ENCODE measurements at regions not wholly inside any gene's neighbourhood (a gene's known extent, or its start where the extent isn't known, plus 50 kb on each side); places are given as distances from the start of the nearest gene placed in this dataset.
"Not testable (repeated sequence)": the region's sequence is repeated elsewhere in the genome, so short reads cannot be mapped to it uniquely, and the experiment has no call there.

- no peaks in the 10 kb centered on the region for H3K79me2 ChIP-seq (ENCODE audit: insufficient read depth, low read length)
- H3K36me3 ChIP-seq (ENCODE audit: insufficient read depth, low read length) = no peaks in the 10 kb centered on the region
- TF ChIP-seq EZH2phosphoT487 (IDR thresholded peaks at IDR 0.05; ENCODE audit: borderline replicate concordance) (no peak), CTCF (conservative IDR thresholded peaks at IDR 0.05; ENCODE audit: low read length) (no peak)
- no peaks in the 10 kb centered on the region for H3K9me3 ChIP-seq (ENCODE audit: insufficient read depth, low read depth, low read length)
- no peaks in the 10 kb centered on the region for H3K9me2 ChIP-seq (replicated peaks; ENCODE audit: low read depth, low read length)
- H3K9ac ChIP-seq (ENCODE audit: low read depth, low read length, poor library complexity, severe bottlenecking) = no peak overlapping the region
- no peaks in the 10 kb centered on the region for H4K20me1 ChIP-seq (ENCODE audit: insufficient read depth, low read length, poor library complexity, severe bottlenecking)
- no peak overlapping the region for H3K4me3 ChIP-seq (ENCODE audit: low read length, poor library complexity, severe bottlenecking)
- no peaks in the 10 kb centered on the region for H3K4me1 ChIP-seq (ENCODE audit: insufficient read depth, low read length, poor library complexity, severe bottlenecking)
- H3F3A ChIP-seq (ENCODE audit: low read depth) = no peaks in the 10 kb centered on the region
- H3K27me3 ChIP-seq (ENCODE audit: insufficient read depth, low read length, poor library complexity, severe bottlenecking) = no peaks in the 10 kb centered on the region
- H2AFZ ChIP-seq (ENCODE audit: low read length) = no peak overlapping the region
- H3K4me2 ChIP-seq (ENCODE audit: low read depth, low read length, poor library complexity, severe bottlenecking) = no peak overlapping the region
Measured at GRCh38 chr10:36465604-36466379, 659.6 kb upstream of the ANKRD30A start.

GRCh38 chr10:36464291-36464690 lies 661.1 kb upstream of the ANKRD30A start:
- Histone ChIP-seq H3K9me3 (ENCODE audit: insufficient read depth, low read depth, low read length) (no peaks in the 10 kb centered on the region), H3K9me2 (replicated peaks; ENCODE audit: low read depth, low read length) (no peaks in the 10 kb centered on the region), H3F3A (ENCODE audit: low read depth) (no peaks in the 10 kb centered on the region), H3K79me2 (ENCODE audit: insufficient read depth, low read length) (no peaks in the 10 kb centered on the region), H3K27me3 (ENCODE audit: insufficient read depth, low read length, poor library complexity, severe bottlenecking) (no peaks in the 10 kb centered on the region), H4K20me1 (ENCODE audit: insufficient read depth, low read length, poor library complexity, severe bottlenecking) (no peaks in the 10 kb centered on the region), H3K4me3 (ENCODE audit: low read length, poor library complexity, severe bottlenecking) (no peak overlapping the region), H3K9ac (ENCODE audit: low read depth, low read length, poor library complexity, severe bottlenecking) (no peak overlapping the region), H3K36me3 (ENCODE audit: insufficient read depth, low read length) (no peaks in the 10 kb centered on the region), H3K4me1 (ENCODE audit: insufficient read depth, low read length, poor library complexity, severe bottlenecking) (no peaks in the 10 kb centered on the region), H2AFZ (ENCODE audit: low read length) (no peak overlapping the region), H3K4me2 (ENCODE audit: low read depth, low read length, poor library complexity, severe bottlenecking) (no peak overlapping the region)
- TF ChIP-seq EZH2phosphoT487 (IDR thresholded peaks at IDR 0.05; ENCODE audit: borderline replicate concordance) = no peak
- TF ChIP-seq CTCF (conservative IDR thresholded peaks at IDR 0.05; ENCODE audit: low read length) = no peak

GRCh38 chr10:36463390-36463789 lies 662.0 kb upstream of the ANKRD30A start:
- Histone ChIP-seq H3K4me2 (ENCODE audit: low read depth, low read length, poor library complexity, severe bottlenecking) (no peak overlapping the region), H3K9me2 (replicated peaks; ENCODE audit: low read depth, low read length) (no peaks in the 10 kb centered on the region), H2AFZ (ENCODE audit: low read length) (no peak overlapping the region), H3K4me1 (ENCODE audit: insufficient read depth, low read length, poor library complexity, severe bottlenecking) (no peaks in the 10 kb centered on the region), H3K36me3 (ENCODE audit: insufficient read depth, low read length) (no peaks in the 10 kb centered on the region), H3K27me3 (ENCODE audit: insufficient read depth, low read length, poor library complexity, severe bottlenecking) (no peaks in the 10 kb centered on the region), H3K79me2 (ENCODE audit: insufficient read depth, low read length) (no peaks in the 10 kb centered on the region), H3K9me3 (ENCODE audit: insufficient read depth, low read depth, low read length) (no peaks in the 10 kb centered on the region), H3K9ac (ENCODE audit: low read depth, low read length, poor library complexity, severe bottlenecking) (no peak overlapping the region), H4K20me1 (ENCODE audit: insufficient read depth, low read length, poor library complexity, severe bottlenecking) (no peaks in the 10 kb centered on the region), H3K4me3 (ENCODE audit: low read length, poor library complexity, severe bottlenecking) (no peak overlapping the region), H3F3A (ENCODE audit: low read depth) (no peaks in the 10 kb centered on the region)
- no peak for TF ChIP-seq EZH2phosphoT487 (IDR thresholded peaks at IDR 0.05; ENCODE audit: borderline replicate concordance)

- Histone ChIP-seq H3K4me1 (ENCODE audit: insufficient read depth, low read length, poor library complexity, severe bottlenecking) (no peaks in the 10 kb centered on the region), H3K9me2 (replicated peaks; ENCODE audit: low read depth, low read length) (no peaks in the 10 kb centered on the region), H3K9me3 (ENCODE audit: insufficient read depth, low read depth, low read length) (no peaks in the 10 kb centered on the region), H4K20me1 (ENCODE audit: insufficient read depth, low read length, poor library complexity, severe bottlenecking) (no peaks in the 10 kb centered on the region), H3K27me3 (ENCODE audit: insufficient read depth, low read length, poor library complexity, severe bottlenecking) (no peaks in the 10 kb centered on the region), H3K79me2 (ENCODE audit: insufficient read depth, low read length) (no peaks in the 10 kb centered on the region), H3F3A (ENCODE audit: low read depth) (no peaks in the 10 kb centered on the region), H3K4me3 (ENCODE audit: low read length, poor library complexity, severe bottlenecking) (no peak overlapping the region), H3K36me3 (ENCODE audit: insufficient read depth, low read length) (no peaks in the 10 kb centered on the region), H2AFZ (ENCODE audit: low read length) (no peak overlapping the region), H3K9ac (ENCODE audit: low read depth, low read length, poor library complexity, severe bottlenecking) (no peak overlapping the region), H3K4me2 (ENCODE audit: low read depth, low read length, poor library complexity, severe bottlenecking) (no peak overlapping the region)
- TF ChIP-seq CTCF (conservative IDR thresholded peaks at IDR 0.05; ENCODE audit: low read length) = no peak
- TF ChIP-seq EZH2phosphoT487 (IDR thresholded peaks at IDR 0.05; ENCODE audit: borderline replicate concordance) = no peak
Measured at GRCh38 chr10:36462194-36462593, 663.2 kb upstream of the ANKRD30A start.

GRCh38 chr10:36458437-36458836 lies 667.0 kb upstream of the ANKRD30A start:
- not testable (repeated sequence) for H4K20me1 ChIP-seq (ENCODE audit: insufficient read depth, low read length, poor library complexity, severe bottlenecking); H3K27me3 ChIP-seq (ENCODE audit: insufficient read depth, low read length, poor library complexity, severe bottlenecking); H3K4me1 ChIP-seq (ENCODE audit: insufficient read depth, low read length, poor library complexity, severe bottlenecking); H3K36me3 ChIP-seq (ENCODE audit: insufficient read depth, low read length); H3K4me2 ChIP-seq (ENCODE audit: low read depth, low read length, poor library complexity, severe bottlenecking); H3K9me3 ChIP-seq (ENCODE audit: insufficient read depth, low read depth, low read length); H3K9me2 ChIP-seq (replicated peaks; ENCODE audit: low read depth, low read length); H3K9ac ChIP-seq (ENCODE audit: low read depth, low read length, poor library complexity, severe bottlenecking); H2AFZ ChIP-seq (ENCODE audit: low read length); H3K4me3 ChIP-seq (ENCODE audit: low read length, poor library complexity, severe bottlenecking); H3K79me2 ChIP-seq (ENCODE audit: insufficient read depth, low read length); H3F3A ChIP-seq (ENCODE audit: low read depth)

Data from Loucy (cell line).